SK-N-SH treated with all-trans-retinoic acid at 6 μM for 48 hours (cell line): ENCODE measurements at regions not wholly inside any gene's neighbourhood (a gene's known extent, or its start where the extent isn't known, plus 50 kb on each side); places are given as distances from the start of the nearest gene placed in this dataset.

Experiments
- ARNTL ChIP-seq: fragments of 450-650 bp; formaldehyde crosslinking; IDR thresholded peaks from 2 replicates; pipeline ENCODE4 v1.5.0; 2020; ENCODE audit warnings: low read depth, mild to moderate bottlenecking, moderate library complexity, borderline replicate concordance
- BACH2 ChIP-seq: fragments of 250-450 bp; sonication (Bioruptor Pico); IDR thresholded peaks from 2 replicates; pipeline ENCODE4 v1.9.0; 2021; ENCODE audit warnings: mild to moderate bottlenecking, borderline replicate concordance
- CREB5 ChIP-seq: fragments of 250-450 bp; sonication (Bioruptor Pico); IDR thresholded peaks from 2 replicates; pipeline ENCODE4 v1.5.1; 2020; ENCODE audit warnings: low read depth, mild to moderate bottlenecking, moderate library complexity
- CSDC2 ChIP-seq: fragments of 250-450 bp; sonication (Bioruptor Pico); IDR thresholded peaks from 2 replicates; pipeline ENCODE4 v1.5.0; 2020; ENCODE audit warnings: mild to moderate bottlenecking, moderate library complexity
- ESRRG ChIP-seq: fragments of 250-450 bp; sonication (Bioruptor Pico); IDR thresholded peaks from 2 replicates; pipeline ENCODE4 v1.6.1; 2021; ENCODE audit warnings: mild to moderate bottlenecking
- GLIS3 ChIP-seq: fragments of 250-450 bp; sonication (Bioruptor Pico); IDR thresholded peaks from 2 replicates; pipeline ENCODE4 v1.5.0; 2020; ENCODE audit warnings: mild to moderate bottlenecking, moderate library complexity
- PATZ1 ChIP-seq: fragments of 250-450 bp; sonication (Bioruptor Pico); IDR thresholded peaks from 2 replicates; pipeline ENCODE4 v1.8.0; 2020; ENCODE audit warnings: mild to moderate bottlenecking, moderate library complexity, borderline replicate concordance
- POU6F1 ChIP-seq: fragments of 250-450 bp; sonication (Bioruptor Pico); IDR thresholded peaks from 2 replicates; pipeline ENCODE4 v1.8.0; 2021; ENCODE audit warnings: low read depth, mild to moderate bottlenecking, moderate library complexity, borderline replicate concordance
- RARB ChIP-seq: fragments of 250-450 bp; sonication (Bioruptor Pico); IDR thresholded peaks from 2 replicates; pipeline ENCODE4 v1.8.0; 2021; ENCODE audit warnings: mild to moderate bottlenecking, moderate library complexity
- TCF4 ChIP-seq: fragments of 250-450 bp; sonication (Bioruptor Pico); IDR thresholded peaks from 2 replicates; pipeline ENCODE4 v1.8.0; 2021; ENCODE audit warnings: mild to moderate bottlenecking, moderate library complexity, borderline replicate concordance
- TSHZ2 ChIP-seq: fragments of 250-450 bp; sonication (Bioruptor Pico); IDR thresholded peaks from 2 replicates; pipeline ENCODE4 v1.5.0; 2020; ENCODE audit warnings: mild to moderate bottlenecking, moderate library complexity
- ZFP3 ChIP-seq: fragments of 250-450 bp; sonication (Bioruptor Pico); IDR thresholded peaks from 2 replicates; pipeline ENCODE4 v1.5.0; 2020; ENCODE audit warnings: mild to moderate bottlenecking, moderate library complexity
- ZNF70 ChIP-seq: fragments of 450-650 bp; formaldehyde crosslinking; IDR thresholded peaks from 2 replicates; pipeline ENCODE4 v1.5.0; 2020; ENCODE audit warnings: mild to moderate bottlenecking, moderate library complexity
- ZNF8 ChIP-seq: fragments of 450-650 bp; formaldehyde crosslinking; IDR thresholded peaks from 2 replicates; pipeline ENCODE4 v1.5.0; 2020; ENCODE audit warnings: mild to moderate bottlenecking, moderate library complexity

- TF ChIP-seq ZNF70 (CRISPR knock-in tag), result no peak
- TF ChIP-seq ZFP3 (CRISPR knock-in tag), result no peak
- TF ChIP-seq CSDC2 (CRISPR knock-in tag), result no peak
- TF ChIP-seq PATZ1 (CRISPR knock-in tag), result no peak
- TF ChIP-seq GLIS3 (CRISPR knock-in tag), result no peak
- TF ChIP-seq TSHZ2 (CRISPR knock-in tag), result no peak
- no peak for TF ChIP-seq ARNTL (CRISPR knock-in tag)
- no peak for TF ChIP-seq CREB5 (CRISPR knock-in tag)
- no peak for TF ChIP-seq ESRRG (CRISPR knock-in tag)
- TF ChIP-seq RARB, result no peak
- TF ChIP-seq ZNF8, result no peak
- TF ChIP-seq TCF4 (CRISPR knock-in tag), result no peak
- no peak for TF ChIP-seq BACH2
- no peak for TF ChIP-seq POU6F1 (CRISPR knock-in tag)
Measured at GRCh38 chr6:80579391-80580023, 473.0 kb downstream of the BCKDHB start.
